GM12878 (cell line): ENCODE measurements at regions not wholly inside any gene's neighbourhood (a gene's known extent, or its start where the extent isn't known, plus 50 kb on each side); places are given as distances from the start of the nearest gene placed in this dataset.

Experiments
- ATAC-seq: fragments of 200-7000 bp; cut with Tn5 transposase; 3 replicates; pipeline ENCODE4 v1.9.1; 2020; ENCODE audit warnings: mild to moderate bottlenecking, moderate library complexity
- BruUV-seq: library from RNA; stranded (reverse); fragments of 400-500 nt; replicated peaks from 2 replicates; lab custom pipeline; 2021; lab: Mats Ljungman, UMichigan
- CTCF ChIA-PET: fragments of 300-600 bp; sonication (Branson Sonifier 250); formaldehyde crosslinking; extraction: SDS; loops from one replicate; lab custom pipeline; 2021; ENCODE audit warnings: inconsistent platforms; lab: Yijun Ruan, JAX
- POLR2A ChIA-PET: fragments of 350-600 bp; formaldehyde crosslinking; extraction: SDS; loops from one replicate; lab custom pipeline; 2021; ENCODE audit warnings: inconsistent platforms; lab: Charles Lee
- RAD21 ChIA-PET: fragments of 300-600 bp; sonication (Branson Sonifier 250); formaldehyde crosslinking; loops from one replicate; lab custom pipeline; 2023; ENCODE audit warnings: antibody characterized with exemption; ENCODE audit not compliant: unreplicated experiment; lab: Charles Lee
- SMC1A ChIA-PET: fragments of 300-600 bp; sonication (Branson Sonifier 250); formaldehyde crosslinking; loops from one replicate; lab custom pipeline; 2023; ENCODE audit not compliant: unreplicated experiment, uncharacterized antibody; lab: Charles Lee
- DNase-seq: peaks from one replicate; pipeline ENCODE4 v3.0.0-alpha.2; 2011; ENCODE audit warnings: low read depth, low spot score
- FAIRE-seq: peaks from 3 replicates; lab custom pipeline; 2011; peaks lifted over from hg19 to GRCh38; lab: Jason Lieb, UNC
- H2AFZ ChIP-seq: 2 replicates; pipeline ENCODE4 v1.6.0; 2011; ENCODE audit warnings: low read depth, low read length, control low read depth; ENCODE audit not compliant: control insufficient read depth
- H3K27ac ChIP-seq: 2 replicates; pipeline ENCODE4 v1.5.1; 2011; ENCODE audit warnings: control low read depth; ENCODE audit not compliant: control insufficient read depth, insufficient read depth
- H3K27me3 ChIP-seq, 2 experiments: replicated peaks in 1 of 2; 2 replicates each; pipeline versions ENCODE4 v1.6.0 to v1.6.1; 2011; ENCODE audit warnings: low read length in 1 of 2; ENCODE audit not compliant: control insufficient read depth in 2 of 2, insufficient read depth in 2 of 2
- H3K36me3 ChIP-seq, 2 experiments: 2 replicates each; pipeline ENCODE4 v1.5.1; 2011; ENCODE audit warnings: low read length in 1 of 2; ENCODE audit not compliant: control insufficient read depth in 2 of 2, insufficient read depth in 2 of 2
- H3K4me1 ChIP-seq: 2 replicates; pipeline ENCODE4 v1.6.1; 2011; ENCODE audit warnings: mild to moderate bottlenecking, low read length, moderate library complexity, mixed read lengths; ENCODE audit not compliant: control insufficient read depth, insufficient read depth
- H3K4me2 ChIP-seq: 2 replicates; pipeline ENCODE4 v1.6.0; 2011; ENCODE audit warnings: control low read depth; ENCODE audit not compliant: control insufficient read depth, insufficient read depth
- H3K4me3 ChIP-seq: fragments of 200-600 bp; sonication (generic); 2 replicates; pipeline ENCODE4 v1.5.1; 2016
- H3K79me2 ChIP-seq: 2 replicates; pipeline ENCODE4 v1.6.0; 2011; ENCODE audit warnings: low read length; ENCODE audit not compliant: control insufficient read depth, insufficient read depth
- H3K9ac ChIP-seq: 2 replicates; pipeline ENCODE4 v1.8.0; 2011; ENCODE audit warnings: low read length, control low read depth, mixed read lengths; ENCODE audit not compliant: control insufficient read depth, insufficient read depth
- H3K9me3 ChIP-seq: replicated peaks from 3 replicates; pipeline ENCODE4 v1.5.1; 2011; ENCODE audit warnings: mild to moderate bottlenecking, low read length; ENCODE audit not compliant: control insufficient read depth, insufficient read depth
- H4K20me1 ChIP-seq: 2 replicates; pipeline ENCODE4 v1.6.0; 2011; ENCODE audit not compliant: control insufficient read depth, insufficient read depth
- BMI1 ChIP-seq: fragments of 450-650 bp; IDR thresholded peaks from 2 replicates; pipeline ENCODE4 v1.6.1; 2016; ENCODE audit warnings: mild to moderate bottlenecking, moderate library complexity, borderline replicate concordance
- CUX1 ChIP-seq: IDR thresholded peaks from 2 replicates; pipeline ENCODE4 v1.6.1; 2012; ENCODE audit warnings: improper control_type of control experiment, low read depth, low read length; ENCODE audit not compliant: insufficient replicate concordance
- E2F8 ChIP-seq: fragments of 450-650 bp; IDR thresholded peaks from 2 replicates; pipeline ENCODE4 v1.6.1; 2018; ENCODE audit warnings: mild to moderate bottlenecking, low read depth, moderate library complexity; ENCODE audit not compliant: partially characterized antibody
- FOS ChIP-seq: IDR thresholded peaks from 3 replicates; pipeline ENCODE4 v1.6.1; 2011; ENCODE audit warnings: borderline replicate concordance; ENCODE audit not compliant: insufficient read length; ENCODE audit errors: extremely low read depth
- FOXM1 ChIP-seq: IDR thresholded peaks from 2 replicates; pipeline ENCODE4 v1.6.1; 2012; ENCODE audit warnings: low read depth, mild to moderate bottlenecking, inconsistent platforms, low read length, moderate library complexity
- IRF5 ChIP-seq: fragments of 450-650 bp; IDR thresholded peaks from 2 replicates; pipeline ENCODE4 v1.6.1; 2017; ENCODE audit warnings: borderline replicate concordance
- KDM1A ChIP-seq: fragments of 200-600 bp; sonication (generic); IDR thresholded peaks from 2 replicates; pipeline ENCODE4 v1.6.1; 2016; ENCODE audit warnings: borderline replicate concordance
- POU2F2 ChIP-seq: IDR thresholded peaks from 3 replicates; pipeline ENCODE4 v1.6.1; 2011; ENCODE audit warnings: low read depth, mild to moderate bottlenecking, low read length, borderline replicate concordance
- RAD51 ChIP-seq: fragments of 450-650 bp; IDR thresholded peaks from 2 replicates; pipeline ENCODE4 v1.6.1; 2016; ENCODE audit warnings: moderate library complexity, mild to moderate bottlenecking, inconsistent platforms
- ZNF207 ChIP-seq: fragments of 450-650 bp; IDR thresholded peaks from 2 replicates; pipeline ENCODE4 v1.6.1; 2014; ENCODE audit warnings: antibody characterized with exemption, mild to moderate bottlenecking, borderline replicate concordance
- ZNF24 ChIP-seq: fragments of 450-650 bp; IDR thresholded peaks from 2 replicates; pipeline ENCODE4 v1.6.1; 2017; ENCODE audit warnings: antibody characterized with exemption, mild to moderate bottlenecking
- WGBS: methylation state at CpG from one replicate; pipeline ENCODE4 v1.1.6; 2016; ENCODE audit warnings: low lambda C conversion rate; ENCODE audit not compliant: insufficient replicate concordance, insufficient coverage; ENCODE audit errors: missing lambda C conversion rate; 5-methylcytosine and 5-hydroxymethylcytosine counted together
- in situ Hi-C: fragments of 300-500 bp; cut with MboI; formaldehyde crosslinking; loops from 9 replicates; pipeline ENCODE4 v1.14.3; 2018; ENCODE audit warnings: mixed read lengths
- intact Hi-C: fragments of 100-400 bp; cut with micrococcal nuclease; formaldehyde crosslinking; loops from one replicate; pipeline ENCODE4 v1.14.2; 2022; ENCODE audit not compliant: unreplicated experiment
- TF ChIP-seq, protein P1 (sequence below): fragments of 450-650 bp; IDR thresholded peaks from 2 replicates; pipeline ENCODE4 v1.6.1; 2017; ENCODE audit warnings: mild to moderate bottlenecking, moderate library complexity

GRCh38 chr18:68449292-68449691 lies 265.6 kb downstream of the TMX3 start:
- SMC1A ChIA-PET, result no interaction called here
- H3K27ac ChIP-seq, result no peak overlapping the region
- no peaks in the 10 kb centered on the region for H3K9me3 ChIP-seq
- TF ChIP-seq BMI1 (no peak), ZNF24 (no peak), CUX1 (no peak), RAD51 (no peak), KDM1A (no peak), POU2F2 (no peak), ZNF207 (no peak), FOXM1 (no peak), IRF5 (no peak), E2F8 (no peak), FOS (no peak)
- TF ChIP-seq, protein P1, sequence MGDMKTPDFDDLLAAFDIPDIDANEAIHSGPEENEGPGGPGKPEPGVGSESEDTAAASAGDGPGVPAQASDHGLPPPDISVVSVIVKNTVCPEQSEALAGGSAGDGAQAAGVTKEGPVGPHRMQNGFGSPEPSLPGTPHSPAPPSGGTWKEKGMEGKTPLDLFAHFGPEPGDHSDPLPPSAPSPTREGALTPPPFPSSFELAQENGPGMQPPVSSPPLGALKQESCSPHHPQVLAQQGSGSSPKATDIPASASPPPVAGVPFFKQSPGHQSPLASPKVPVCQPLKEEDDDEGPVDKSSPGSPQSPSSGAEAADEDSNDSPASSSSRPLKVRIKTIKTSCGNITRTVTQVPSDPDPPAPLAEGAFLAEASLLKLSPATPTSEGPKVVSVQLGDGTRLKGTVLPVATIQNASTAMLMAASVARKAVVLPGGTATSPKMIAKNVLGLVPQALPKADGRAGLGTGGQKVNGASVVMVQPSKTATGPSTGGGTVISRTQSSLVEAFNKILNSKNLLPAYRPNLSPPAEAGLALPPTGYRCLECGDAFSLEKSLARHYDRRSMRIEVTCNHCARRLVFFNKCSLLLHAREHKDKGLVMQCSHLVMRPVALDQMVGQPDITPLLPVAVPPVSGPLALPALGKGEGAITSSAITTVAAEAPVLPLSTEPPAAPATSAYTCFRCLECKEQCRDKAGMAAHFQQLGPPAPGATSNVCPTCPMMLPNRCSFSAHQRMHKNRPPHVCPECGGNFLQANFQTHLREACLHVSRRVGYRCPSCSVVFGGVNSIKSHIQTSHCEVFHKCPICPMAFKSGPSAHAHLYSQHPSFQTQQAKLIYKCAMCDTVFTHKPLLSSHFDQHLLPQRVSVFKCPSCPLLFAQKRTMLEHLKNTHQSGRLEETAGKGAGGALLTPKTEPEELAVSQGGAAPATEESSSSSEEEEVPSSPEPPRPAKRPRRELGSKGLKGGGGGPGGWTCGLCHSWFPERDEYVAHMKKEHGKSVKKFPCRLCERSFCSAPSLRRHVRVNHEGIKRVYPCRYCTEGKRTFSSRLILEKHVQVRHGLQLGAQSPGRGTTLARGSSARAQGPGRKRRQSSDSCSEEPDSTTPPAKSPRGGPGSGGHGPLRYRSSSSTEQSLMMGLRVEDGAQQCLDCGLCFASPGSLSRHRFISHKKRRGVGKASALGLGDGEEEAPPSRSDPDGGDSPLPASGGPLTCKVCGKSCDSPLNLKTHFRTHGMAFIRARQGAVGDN, result no peak
- POLR2A ChIA-PET, result no interaction called here
- RAD21 ChIA-PET, result no interaction called here
- no peak overlapping the region for H3K9ac ChIP-seq
- 14% methylated on average over 2 of the region's 2 CpGs for WGBS
- FAIRE-seq (no peak), ATAC-seq (no peak), DNase-seq (no peak)
- in situ Hi-C loops (no loop called here), intact Hi-C loops (no loop called here)
- H3K4me3 ChIP-seq, result no peak overlapping the region
- no peaks in the 10 kb centered on the region for H3K36me3 ChIP-seq
- H4K20me1 ChIP-seq, result no peaks in the 10 kb centered on the region
- H3K4me2 ChIP-seq, result no peak overlapping the region
- no peaks in the 10 kb centered on the region for H3K4me1 ChIP-seq
- no peaks in the 10 kb centered on the region for H3K79me2 ChIP-seq
- H2AFZ ChIP-seq, result no peak overlapping the region
- no TSS peak for BruUV-seq
- no peaks in the 10 kb centered on the region for H3K27me3 ChIP-seq
- CTCF ChIA-PET, result no interaction called here
